Breast epithelium (tissue), 3 donors: ENCODE measurements at regions not wholly inside any gene's neighbourhood (a gene's known extent, or its start where the extent isn't known, plus 50 kb on each side); places are given as distances from the start of the nearest gene placed in this dataset.

Experiments
- CTCF ChIP-seq, 3 donors: fragments of 450-650 bp; IDR thresholded peaks; one replicate each; pipeline ENCODE4 v1.5.1; 2016 to 2017; ENCODE audit warnings: antibody characterized with exemption in 3 of 3, mild to moderate bottlenecking in 3 of 3, moderate library complexity in 3 of 3
- POLR2A ChIP-seq: fragments of 450-650 bp; IDR thresholded peaks from one replicate; pipeline ENCODE4 v1.6.1; 2016; ENCODE audit warnings: antibody characterized with exemption, mild to moderate bottlenecking, moderate library complexity

DNA sequence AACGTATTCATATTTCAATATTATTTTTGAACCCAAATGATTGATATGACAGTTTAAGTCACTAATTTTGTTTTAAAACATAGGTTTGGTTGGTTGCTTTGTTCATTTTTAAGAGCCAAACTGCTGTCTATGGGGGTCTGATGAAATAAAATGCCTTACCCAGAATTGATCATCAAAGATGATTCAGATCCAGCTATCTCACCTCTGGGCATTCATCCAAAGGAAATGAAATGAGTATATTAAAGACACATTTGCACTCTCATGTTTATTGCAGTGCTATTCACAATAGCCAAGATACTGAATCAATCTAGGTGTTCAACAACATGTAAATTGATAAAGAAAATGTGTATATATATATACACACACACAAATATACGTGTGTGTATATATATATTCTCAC is 326.9 kb upstream of the GULP1 start:
- TF ChIP-seq CTCF (IDR thresholded peaks at IDR 0.05) (no peak), POLR2A (no peak)
